ENCODE measurements at regions not wholly inside any gene's neighbourhood (a gene's known extent, or its start where the extent isn't known, plus 50 kb on each side); places are given as distances from the start of the nearest gene placed in this dataset.

- peaks cover 10% of the 10 kb centered on the region for H3K27me3 Mint-ChIP-seq
- TF ChIP-seq CTCF (IDR thresholded peaks at IDR 0.05; ENCODE audit: unreplicated experiment) = no peak
- no peaks in the 10 kb centered on the region for H3K4me1 Mint-ChIP-seq (ENCODE audit: low read depth)
- no peaks in the 10 kb centered on the region for H3K36me3 Mint-ChIP-seq (ENCODE audit: insufficient read depth)
- H3K9me3 Mint-ChIP-seq (ENCODE audit: low read depth) = no peaks in the 10 kb centered on the region
- H3K27ac Mint-ChIP-seq = no peak overlapping the region
- DNase-seq (ENCODE audit: low spot score, unreplicated experiment) = no peak
- no peak overlapping the region for H3K4me3 Mint-ChIP-seq (ENCODE audit: low read depth)
These were observed 140.8 kb downstream of the CDC5L start for GRCh38 chr6:44528370-44528644.

GRCh38 chr6:44528716-44529115 is 141.2 kb downstream of the CDC5L start:
- Mint-ChIP-seq H3K4me3 (ENCODE audit: low read depth) (no peak overlapping the region), H3K36me3 (ENCODE audit: insufficient read depth) (no peaks in the 10 kb centered on the region)
- DNase-seq (ENCODE audit: low spot score, unreplicated experiment) = no peak

GRCh38 chr6:44529146-44529905 is 141.8 kb downstream of the CDC5L start:
- Mint-ChIP-seq H3K9me3 (ENCODE audit: low read depth) (no peaks in the 10 kb centered on the region), H3K4me3 (ENCODE audit: low read depth) (no peak overlapping the region), H3K27me3 (peaks cover 10% of the 10 kb centered on the region), H3K27ac (no peak overlapping the region), H3K36me3 (ENCODE audit: insufficient read depth) (no peaks in the 10 kb centered on the region), H3K4me1 (ENCODE audit: low read depth) (no peaks in the 10 kb centered on the region)
- TF ChIP-seq CTCF (IDR thresholded peaks at IDR 0.05; ENCODE audit: unreplicated experiment) = no peak
- no peak for DNase-seq (ENCODE audit: low spot score, unreplicated experiment)

More at GRCh38 chr6:44528716-44529115, 141.2 kb downstream of the CDC5L start:
- H3K4me1 Mint-ChIP-seq (ENCODE audit: low read depth) = no peaks in the 10 kb centered on the region
- H3K27ac Mint-ChIP-seq = no peak overlapping the region
- peaks cover 10% of the 10 kb centered on the region for H3K27me3 Mint-ChIP-seq
- H3K9me3 Mint-ChIP-seq (ENCODE audit: low read depth) = no peaks in the 10 kb centered on the region
- no peak for TF ChIP-seq CTCF (IDR thresholded peaks at IDR 0.05; ENCODE audit: unreplicated experiment)

GRCh38 chr6:44530209-44530909 is 142.9 kb downstream of the CDC5L start:
- H3K27me3 Mint-ChIP-seq = peaks cover 10% of the 10 kb centered on the region
- TF ChIP-seq CTCF (IDR thresholded peaks at IDR 0.05; ENCODE audit: unreplicated experiment) = no peak
- no peak for DNase-seq (ENCODE audit: low spot score, unreplicated experiment)
- no peaks in the 10 kb centered on the region for H3K4me1 Mint-ChIP-seq (ENCODE audit: low read depth)
- no peaks in the 10 kb centered on the region for H3K36me3 Mint-ChIP-seq (ENCODE audit: insufficient read depth)
- H3K9me3 Mint-ChIP-seq (ENCODE audit: low read depth) = no peaks in the 10 kb centered on the region
- H3K4me3 Mint-ChIP-seq (ENCODE audit: low read depth) = no peak overlapping the region
- no peak overlapping the region for H3K27ac Mint-ChIP-seq

GRCh38 chr6:44530910-44531234 is 143.4 kb downstream of the CDC5L start:
- TF ChIP-seq CTCF (IDR thresholded peaks at IDR 0.05; ENCODE audit: unreplicated experiment) = no peak
- Mint-ChIP-seq H3K36me3 (ENCODE audit: insufficient read depth) (no peaks in the 10 kb centered on the region), H3K4me3 (ENCODE audit: low read depth) (no peak overlapping the region), H3K27ac (no peak overlapping the region), H3K4me1 (ENCODE audit: low read depth) (no peaks in the 10 kb centered on the region), H3K27me3 (peaks cover 10% of the 10 kb centered on the region), H3K9me3 (ENCODE audit: low read depth) (no peaks in the 10 kb centered on the region)
- no peak for DNase-seq (ENCODE audit: low spot score, unreplicated experiment)
